Stimulated activated effector memory CD8-positive, alpha-beta T cell treated with anti-CD3 and anti-CD28 coated beads, Interleukin-12 subunit alpha, Interleukin-12 subunit beta, amount 100 ng/mL, for 72 hours (primary cell): ENCODE measurements at regions not wholly inside any gene's neighbourhood (a gene's known extent, or its start where the extent isn't known, plus 50 kb on each side); places are given as distances from the start of the nearest gene placed in this dataset.
"Not testable (repeated sequence)": the region's sequence is repeated elsewhere in the genome, so short reads cannot be mapped to it uniquely, and the experiment has no call there.

ENCODE experiments used
- ATAC-seq: fragments of 150-1000 bp; cut with Tn5 transposase; 2 replicates; pipeline ENCODE4 v1.10.0; 2021
- DNase-seq, 2 donors: peaks; one replicate each; pipeline ENCODE4 v3.0.0; 2021 to 2022; ENCODE audit warnings: low spot score in 2 of 2
- H3K27ac Mint-ChIP-seq: one replicate; pipeline ENCODE4 v1.8.0; 2022; ENCODE audit warnings: mild to moderate bottlenecking, mixed read lengths
- H3K36me3 Mint-ChIP-seq: one replicate; pipeline ENCODE4 v1.8.0; 2022; ENCODE audit warnings: mild to moderate bottlenecking, mixed read lengths
- H3K4me1 Mint-ChIP-seq: one replicate; pipeline ENCODE4 v1.8.0; 2022; ENCODE audit warnings: mixed read lengths
- H3K4me3 Mint-ChIP-seq: one replicate; pipeline ENCODE4 v1.8.0; 2022; ENCODE audit warnings: mild to moderate bottlenecking, mixed read lengths
- H3K9me3 Mint-ChIP-seq: one replicate; pipeline ENCODE4 v1.8.0; 2022; ENCODE audit warnings: mixed read lengths

DNA sequence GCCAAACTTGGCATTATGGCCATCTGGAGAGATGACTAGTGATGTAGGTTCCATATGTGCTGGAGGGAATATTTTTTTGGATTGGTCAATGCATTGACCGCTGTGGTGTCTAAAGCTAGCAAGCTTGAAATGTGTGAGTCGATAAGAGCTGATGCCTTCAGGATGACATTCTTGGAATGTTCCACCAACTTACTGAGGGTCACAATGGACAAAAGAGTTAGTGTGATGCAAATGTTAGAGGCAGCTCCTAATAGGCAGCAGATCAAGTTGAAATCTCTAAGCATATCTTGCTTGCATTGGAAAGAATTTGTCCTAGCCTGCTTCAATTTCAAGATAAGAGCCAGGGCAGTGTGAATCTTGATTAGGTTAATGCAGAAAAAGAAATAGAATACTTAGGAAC, 210.4 kb upstream of the AFF2 start:
- Mint-ChIP-seq H3K27ac (no peak overlapping the region), H3K36me3 (no peaks in the 10 kb centered on the region), H3K9me3 (no peaks in the 10 kb centered on the region), H3K4me3 (no peak overlapping the region), H3K4me1 (no peaks in the 10 kb centered on the region)
- ATAC-seq = no peak
- no peak for DNase-seq

DNA sequence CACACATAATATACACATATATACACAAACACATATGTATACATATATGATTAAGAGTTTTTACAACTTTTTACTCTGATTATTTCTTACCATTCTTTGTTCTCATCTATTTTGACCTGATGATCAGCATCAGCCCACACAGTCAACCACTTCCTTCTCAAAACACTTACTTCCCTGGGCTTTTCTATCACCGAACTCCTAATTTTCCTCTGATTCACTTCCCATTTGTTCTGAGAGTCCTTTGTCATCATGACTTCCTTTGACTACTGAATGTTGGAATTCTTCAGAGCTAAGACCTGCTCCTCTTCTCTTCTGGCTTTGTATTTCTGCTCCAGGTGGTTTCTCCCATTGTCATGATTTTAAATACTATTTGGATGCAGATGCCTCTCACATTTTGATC, 209.5 kb upstream of the AFF2 start:
- H3K27ac Mint-ChIP-seq = peak overlapping the region; percentile 50
- ATAC-seq = no peak
- H3K4me3 Mint-ChIP-seq = no peak overlapping the region
- H3K36me3 Mint-ChIP-seq = no peaks in the 10 kb centered on the region
- H3K9me3 Mint-ChIP-seq = peaks cover 5% of the 10 kb centered on the region
- H3K4me1 Mint-ChIP-seq = peaks cover 5% of the 10 kb centered on the region
- no peak for DNase-seq

DNA sequence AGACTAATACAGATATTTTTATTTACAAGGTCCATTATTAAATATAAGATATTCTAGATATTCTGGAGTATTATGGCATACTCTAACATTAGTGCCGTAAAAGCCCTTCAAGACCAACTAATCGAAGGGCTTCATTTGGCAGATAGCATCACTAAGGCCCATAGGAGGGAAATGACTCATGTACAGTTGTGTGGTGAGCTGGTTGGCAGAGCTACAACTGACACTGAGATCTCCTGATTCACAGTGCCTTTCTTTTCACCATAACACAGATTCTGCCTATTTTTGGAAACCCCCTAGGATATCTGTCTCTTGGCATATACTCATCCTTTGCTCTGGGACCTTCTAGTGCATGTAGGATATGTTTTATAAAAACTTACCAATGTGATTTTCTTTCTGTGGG, 201.7 kb upstream of the AFF2 start:
- ATAC-seq = peak; percentile 93
- no peak overlapping the region for H3K4me3 Mint-ChIP-seq
- H3K36me3 Mint-ChIP-seq = no peaks in the 10 kb centered on the region
- no peak overlapping the region for H3K27ac Mint-ChIP-seq
- H3K9me3 Mint-ChIP-seq = peaks cover 5% of the 10 kb centered on the region
- H3K4me1 Mint-ChIP-seq = peaks cover 5% of the 10 kb centered on the region
- no peak for DNase-seq

DNA sequence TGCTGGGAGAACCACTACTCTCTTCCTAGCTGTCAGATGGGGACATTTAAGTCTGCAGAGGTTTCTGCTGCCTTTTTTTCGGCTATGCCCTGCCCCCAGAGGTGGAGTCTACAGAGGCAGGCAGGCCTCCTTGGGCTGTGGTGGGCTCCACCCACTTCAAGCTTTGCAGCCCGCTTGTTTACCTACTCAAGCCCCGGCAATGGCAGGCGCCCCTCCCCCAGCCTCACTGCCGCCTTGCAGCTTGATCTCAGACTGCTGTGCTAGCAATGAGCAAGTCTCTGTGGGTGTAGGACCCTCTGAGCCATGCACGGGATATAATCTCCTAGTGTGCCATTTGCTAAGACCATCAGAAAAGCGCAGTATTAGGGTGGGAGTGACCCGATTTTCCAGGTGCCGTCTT, 195.2 kb upstream of the AFF2 start:
- ATAC-seq, H3K27ac Mint-ChIP-seq, H3K9me3 Mint-ChIP-seq, H3K36me3 Mint-ChIP-seq, H3K4me3 Mint-ChIP-seq, H3K4me1 Mint-ChIP-seq, DNase-seq: not testable (repeated sequence)

DNA sequence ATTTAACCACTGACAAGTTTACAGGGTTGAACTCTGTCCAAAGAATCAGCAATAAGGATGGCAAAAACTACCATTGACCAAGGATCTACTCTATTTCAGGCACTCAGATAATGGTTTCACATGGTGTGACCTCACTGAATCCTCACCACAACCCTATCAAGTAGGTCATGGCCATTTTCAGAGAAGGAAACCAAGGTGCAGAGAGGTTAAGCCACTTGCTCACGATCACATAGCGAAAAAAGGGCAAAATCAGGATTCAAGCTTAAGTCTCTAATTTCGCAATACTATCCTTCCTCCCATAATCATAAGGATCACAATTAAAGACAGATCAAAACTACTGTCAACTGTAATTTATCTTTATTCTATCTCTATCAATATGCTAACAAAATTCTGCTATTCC, 191.0 kb upstream of the AFF2 start:
- H3K4me1 Mint-ChIP-seq = peaks cover 25% of the 10 kb centered on the region
- H3K4me3 Mint-ChIP-seq = no peak overlapping the region
- ATAC-seq (peak; percentile 36), DNase-seq (no peak)
- H3K9me3 Mint-ChIP-seq = no peaks in the 10 kb centered on the region
- no peaks in the 10 kb centered on the region for H3K36me3 Mint-ChIP-seq
- no peak overlapping the region for H3K27ac Mint-ChIP-seq

DNA sequence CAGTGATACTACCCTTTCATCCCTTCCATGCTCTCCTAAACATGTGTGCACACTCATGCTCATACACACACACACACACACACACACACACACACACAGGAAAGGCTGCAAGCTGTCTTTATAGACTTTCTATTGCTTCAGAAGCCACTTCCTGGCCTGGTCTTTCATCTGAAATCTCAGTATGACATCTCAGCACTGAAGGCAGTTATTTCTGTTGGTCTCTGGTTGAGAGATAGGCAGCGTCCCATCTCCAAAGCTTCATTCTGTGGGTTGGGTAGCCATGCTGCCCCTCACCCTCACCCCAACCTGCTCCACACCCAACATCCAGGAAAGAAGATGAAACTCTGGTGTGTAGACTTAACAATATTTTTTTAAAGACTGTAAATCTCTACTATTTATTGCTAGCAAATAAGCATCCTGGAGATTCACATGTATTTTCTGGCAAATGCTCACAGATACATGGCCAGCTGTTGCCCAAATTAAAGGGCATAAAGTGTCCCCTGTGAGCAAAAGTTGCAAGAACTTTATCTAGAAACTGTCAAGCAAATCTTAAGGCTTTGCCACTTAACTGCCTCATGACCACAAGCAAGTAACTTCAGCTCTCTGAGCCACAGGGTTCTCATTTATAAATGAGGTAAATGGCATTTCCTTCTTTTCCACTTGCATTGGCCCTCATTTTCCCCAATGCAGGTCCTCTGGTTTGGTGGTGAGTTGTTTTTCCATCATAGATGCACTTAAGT, 189.8 kb upstream of the AFF2 start:
- peaks cover 25% of the 10 kb centered on the region for H3K4me1 Mint-ChIP-seq
- H3K4me3 Mint-ChIP-seq = no peak overlapping the region
- no peaks in the 10 kb centered on the region for H3K36me3 Mint-ChIP-seq
- ATAC-seq = peak; percentile 93
- H3K9me3 Mint-ChIP-seq = no peaks in the 10 kb centered on the region
- DNase-seq = peak; percentile 2 to 51
- no peak overlapping the region for H3K27ac Mint-ChIP-seq

DNA sequence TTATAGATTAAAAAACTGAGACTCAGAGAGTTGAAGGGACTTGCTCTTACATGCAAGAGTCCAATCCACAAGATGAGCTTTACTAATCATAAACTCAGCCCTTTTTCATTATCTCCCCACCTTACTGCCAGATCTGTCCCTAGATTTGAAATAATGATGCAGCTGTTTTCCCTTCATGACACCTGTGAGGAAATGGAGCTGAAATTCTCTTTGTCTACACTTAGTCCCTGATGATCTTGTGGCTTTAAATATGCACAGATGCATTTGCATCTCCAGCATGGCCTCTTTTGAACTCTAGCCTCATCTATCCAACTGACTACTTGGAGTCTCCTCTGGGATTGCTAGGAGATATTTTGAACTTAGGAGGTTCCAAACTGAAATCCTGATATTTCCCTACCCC, 188.9 kb upstream of the AFF2 start:
- peaks cover 25% of the 10 kb centered on the region for H3K4me1 Mint-ChIP-seq
- ATAC-seq (no peak), DNase-seq (no peak)
- H3K4me3 Mint-ChIP-seq = no peak overlapping the region
- no peaks in the 10 kb centered on the region for H3K9me3 Mint-ChIP-seq
- H3K36me3 Mint-ChIP-seq = no peaks in the 10 kb centered on the region
- no peak overlapping the region for H3K27ac Mint-ChIP-seq

DNA sequence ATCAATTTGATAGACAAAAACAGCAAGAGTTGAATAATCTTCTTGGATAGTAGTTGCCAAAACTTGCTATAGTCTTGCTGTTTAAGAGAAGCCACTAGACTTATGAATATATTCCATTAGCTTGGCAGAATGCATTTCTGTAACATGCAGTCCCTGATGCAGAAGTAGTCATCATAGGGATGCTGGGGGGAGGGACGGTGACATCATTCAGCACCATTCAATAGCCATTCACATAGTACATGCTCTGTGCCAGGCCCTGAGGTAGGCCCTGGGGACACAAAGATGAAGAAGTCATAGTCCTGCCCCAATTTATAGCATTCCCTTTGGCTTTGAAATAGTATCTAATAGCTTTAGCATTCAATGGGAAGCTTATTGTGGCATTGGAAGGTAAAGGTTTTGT, 185.5 kb upstream of the AFF2 start:
- peaks cover 17% of the 10 kb centered on the region for H3K4me1 Mint-ChIP-seq
- H3K36me3 Mint-ChIP-seq = no peaks in the 10 kb centered on the region
- H3K9me3 Mint-ChIP-seq = no peaks in the 10 kb centered on the region
- DNase-seq = no peak
- ATAC-seq = no peak
- no peak overlapping the region for H3K27ac Mint-ChIP-seq
- no peak overlapping the region for H3K4me3 Mint-ChIP-seq

DNA sequence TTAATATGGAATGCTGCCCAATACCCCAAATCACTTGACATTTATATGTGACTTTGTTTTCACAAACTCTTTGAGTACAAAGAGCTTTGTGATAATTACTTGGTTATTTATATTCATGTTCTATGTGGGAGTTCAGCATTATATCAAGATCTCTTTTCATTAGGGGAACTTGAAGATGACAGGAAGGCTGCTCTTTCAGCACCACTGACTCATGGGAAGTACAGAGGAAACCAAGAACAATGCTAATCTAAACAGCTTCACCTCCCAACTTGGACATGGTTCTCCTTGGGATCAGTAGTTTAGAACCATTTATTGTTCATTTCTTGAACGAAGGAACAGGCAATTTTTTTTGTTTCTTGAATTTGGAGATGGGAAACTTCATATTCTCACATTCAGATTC, 184.0 kb upstream of the AFF2 start:
- ATAC-seq (no peak), DNase-seq (no peak)
- no peaks in the 10 kb centered on the region for H3K9me3 Mint-ChIP-seq
- H3K36me3 Mint-ChIP-seq = no peaks in the 10 kb centered on the region
- no peak overlapping the region for H3K4me3 Mint-ChIP-seq
- H3K4me1 Mint-ChIP-seq = peaks cover 9% of the 10 kb centered on the region
- no peak overlapping the region for H3K27ac Mint-ChIP-seq

DNA sequence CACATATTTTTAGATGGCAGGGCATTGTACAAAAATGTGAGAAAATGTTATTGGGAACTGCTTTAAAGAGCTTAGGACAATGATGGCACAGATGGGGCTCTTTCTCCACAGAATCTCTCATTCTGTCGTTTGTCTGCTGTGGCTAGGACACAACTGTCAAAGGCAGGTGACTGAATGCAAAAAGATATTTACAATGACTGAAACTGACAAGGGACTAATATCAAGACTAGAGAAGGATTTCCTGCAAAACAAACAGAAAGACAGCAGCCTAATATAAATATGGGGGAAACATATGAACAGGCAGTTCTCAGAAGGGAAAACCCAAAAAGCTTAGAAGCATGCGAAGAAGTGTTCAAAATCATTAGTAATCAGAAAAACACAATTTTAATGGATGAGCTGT, 177.5 kb upstream of the AFF2 start:
- Mint-ChIP-seq H3K27ac (no peak overlapping the region), H3K9me3 (no peaks in the 10 kb centered on the region), H3K36me3 (no peaks in the 10 kb centered on the region), H3K4me3 (no peak overlapping the region), H3K4me1 (no peaks in the 10 kb centered on the region)
- ATAC-seq (no peak), DNase-seq (no peak)

DNA sequence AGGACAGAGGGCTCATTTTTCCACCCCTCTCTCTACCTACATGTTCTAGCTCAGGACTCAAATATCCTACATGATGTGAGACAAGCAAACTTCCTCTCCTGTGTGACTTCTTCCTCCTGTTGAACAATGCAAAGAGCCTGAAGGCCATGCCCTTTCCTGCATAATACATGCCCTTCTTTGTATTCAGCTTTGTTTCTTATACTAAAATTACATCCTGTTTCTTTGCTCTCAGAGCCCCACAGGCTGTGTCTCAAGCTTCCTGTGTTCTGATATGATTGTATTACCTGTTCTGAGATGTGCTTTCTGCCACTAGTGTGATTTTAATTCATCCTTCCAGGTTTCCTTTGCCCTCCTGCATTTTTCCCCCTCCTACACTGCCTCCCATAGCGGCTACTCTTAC, 166.4 kb upstream of the AFF2 start:
- peaks cover 12% of the 10 kb centered on the region for H3K4me1 Mint-ChIP-seq
- H3K27ac Mint-ChIP-seq = no peak overlapping the region
- no peak overlapping the region for H3K4me3 Mint-ChIP-seq
- no peaks in the 10 kb centered on the region for H3K36me3 Mint-ChIP-seq
- DNase-seq (no peak), ATAC-seq (no peak)
- no peaks in the 10 kb centered on the region for H3K9me3 Mint-ChIP-seq

DNA sequence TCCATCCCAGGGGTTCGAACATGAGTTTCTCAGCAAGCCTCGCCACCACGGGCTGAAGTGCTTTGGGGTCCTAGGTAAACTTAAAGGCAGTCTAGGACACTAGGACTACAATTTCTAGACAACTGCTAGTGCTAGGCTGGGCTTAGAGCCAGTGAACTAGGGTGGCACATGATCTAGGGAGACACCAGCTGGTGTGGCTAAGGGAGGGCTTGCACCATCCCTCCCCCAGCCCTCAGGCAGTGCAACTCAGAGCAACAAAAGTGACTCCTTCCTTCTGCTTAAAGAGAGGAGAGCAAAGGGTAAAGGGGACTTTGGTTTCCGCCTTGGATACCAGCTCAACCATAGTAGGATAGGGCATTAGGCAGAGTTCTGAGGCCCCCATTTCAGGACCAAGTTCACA, 162.5 kb upstream of the AFF2 start:
- DNase-seq = no peak
- no peak overlapping the region for H3K4me3 Mint-ChIP-seq
- H3K27ac Mint-ChIP-seq = no peak overlapping the region
- ATAC-seq = no peak
- no peaks in the 10 kb centered on the region for H3K9me3 Mint-ChIP-seq
- no peaks in the 10 kb centered on the region for H3K36me3 Mint-ChIP-seq
- peaks cover 12% of the 10 kb centered on the region for H3K4me1 Mint-ChIP-seq

DNA sequence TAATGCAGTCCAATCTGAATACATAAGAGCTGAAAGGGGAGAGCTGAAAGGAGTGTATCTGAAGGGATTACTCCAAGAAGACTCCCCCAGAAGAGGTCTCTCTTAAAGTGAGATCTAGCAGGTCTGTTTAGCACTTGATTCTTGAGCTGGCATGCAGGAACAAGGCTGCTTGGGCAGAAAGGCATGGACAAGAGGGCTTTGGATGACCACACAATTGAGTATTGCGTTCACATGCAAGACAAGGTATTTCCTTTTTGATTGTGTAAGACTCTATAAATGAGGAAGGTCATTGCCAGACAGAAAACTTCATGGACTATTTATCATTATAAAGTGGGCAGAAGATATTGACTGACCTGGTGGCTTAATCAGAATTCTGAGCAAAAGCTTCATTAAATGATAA, 145.5 kb upstream of the AFF2 start:
- Mint-ChIP-seq H3K9me3 (peaks cover 2% of the 10 kb centered on the region), H3K36me3 (no peaks in the 10 kb centered on the region), H3K4me1 (no peaks in the 10 kb centered on the region), H3K4me3 (no peak overlapping the region), H3K27ac (no peak overlapping the region)
- DNase-seq (no peak), ATAC-seq (no peak)

DNA sequence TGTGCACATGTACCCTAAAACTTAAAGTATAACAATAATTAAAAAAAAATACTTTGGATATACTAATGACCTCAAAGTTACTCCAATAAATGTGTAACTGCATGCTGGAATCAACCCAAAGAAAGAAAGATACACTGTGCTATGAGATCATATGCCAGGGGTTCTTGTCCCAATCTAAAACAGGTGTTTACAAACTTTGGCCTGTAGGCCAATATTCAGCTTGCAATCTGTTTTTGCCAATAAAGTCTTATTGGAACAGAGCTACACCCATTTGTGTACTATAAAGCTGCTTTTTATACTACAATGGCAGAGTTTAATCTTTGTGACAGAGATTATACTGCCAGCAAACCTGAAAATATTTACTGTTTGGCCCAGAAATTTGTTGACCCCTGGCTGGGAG, 138.8 kb upstream of the AFF2 start:
- ATAC-seq (no peak), DNase-seq (no peak)
- no peaks in the 10 kb centered on the region for H3K4me1 Mint-ChIP-seq
- H3K9me3 Mint-ChIP-seq = no peaks in the 10 kb centered on the region
- no peak overlapping the region for H3K27ac Mint-ChIP-seq
- no peak overlapping the region for H3K4me3 Mint-ChIP-seq
- no peaks in the 10 kb centered on the region for H3K36me3 Mint-ChIP-seq

DNA sequence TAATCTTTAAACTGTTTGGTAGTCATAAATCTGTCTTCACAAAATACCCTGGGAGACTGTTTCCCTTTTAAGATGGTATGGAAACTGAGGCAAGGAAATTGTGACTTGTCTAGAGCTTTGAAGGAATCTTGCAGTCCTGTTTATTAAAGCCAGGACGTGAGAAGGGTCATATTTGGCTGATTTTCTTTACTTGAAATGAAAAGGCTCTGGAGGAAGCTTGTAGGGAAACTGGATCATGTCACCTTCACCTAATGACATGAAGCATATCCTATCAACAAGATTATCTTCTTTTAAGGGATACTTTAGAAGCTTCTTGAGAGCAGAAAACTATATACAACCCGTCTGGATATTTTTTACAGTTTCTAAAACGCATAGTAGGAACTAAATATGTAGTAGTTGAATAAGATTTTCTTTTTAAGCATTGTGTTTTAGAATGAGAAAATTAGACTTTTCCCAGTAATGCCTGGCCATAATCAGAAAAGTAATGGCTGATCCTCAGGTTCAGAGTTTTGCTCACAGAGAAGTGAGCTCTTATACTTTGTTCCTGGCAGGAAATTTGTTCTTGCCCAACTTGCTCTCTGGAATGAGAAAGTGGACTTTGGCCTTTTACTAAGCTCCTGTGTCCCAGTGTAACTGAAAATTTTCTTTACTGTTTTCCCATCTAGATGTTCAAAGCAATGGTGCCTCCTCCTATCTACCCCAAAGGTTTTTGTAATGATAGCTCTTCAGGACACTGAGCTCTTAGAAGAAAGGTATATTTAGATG, 136.8 kb upstream of the AFF2 start:
- no peaks in the 10 kb centered on the region for H3K36me3 Mint-ChIP-seq
- no peaks in the 10 kb centered on the region for H3K9me3 Mint-ChIP-seq
- no peak for DNase-seq
- ATAC-seq = no peak
- H3K4me3 Mint-ChIP-seq = no peak overlapping the region
- no peaks in the 10 kb centered on the region for H3K4me1 Mint-ChIP-seq
- H3K27ac Mint-ChIP-seq = no peak overlapping the region

DNA sequence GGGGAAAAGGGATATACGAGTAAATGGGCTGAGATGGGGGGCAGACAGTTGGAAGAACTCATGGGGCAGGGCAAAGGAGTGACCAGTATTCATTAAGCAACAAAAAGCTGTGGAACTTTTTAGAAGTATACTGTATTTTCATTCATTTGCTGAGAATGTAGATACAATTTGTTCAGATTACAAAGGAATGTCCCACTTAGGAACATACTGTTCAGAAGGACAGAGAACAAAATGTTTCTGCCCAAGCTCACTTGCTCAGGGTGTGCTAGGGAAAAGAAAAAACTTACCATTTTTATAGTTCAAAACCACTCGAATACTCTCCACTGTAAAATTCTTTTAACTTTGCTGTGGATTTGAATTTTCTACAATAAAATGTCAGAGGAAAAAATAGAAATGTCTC, 135.2 kb upstream of the AFF2 start:
- no peaks in the 10 kb centered on the region for H3K4me1 Mint-ChIP-seq
- DNase-seq (no peak), ATAC-seq (no peak)
- H3K9me3 Mint-ChIP-seq = no peaks in the 10 kb centered on the region
- no peak overlapping the region for H3K27ac Mint-ChIP-seq
- H3K36me3 Mint-ChIP-seq = no peaks in the 10 kb centered on the region
- H3K4me3 Mint-ChIP-seq = no peak overlapping the region
